ENCODE measurements at regions not wholly inside any gene's neighbourhood (a gene's known extent, or its start where the extent isn't known, plus 50 kb on each side); places are given as distances from the start of the nearest gene placed in this dataset.
A peak's percentile ranks its signal among the peaks of the same experiment; 100 is the strongest.

DNA sequence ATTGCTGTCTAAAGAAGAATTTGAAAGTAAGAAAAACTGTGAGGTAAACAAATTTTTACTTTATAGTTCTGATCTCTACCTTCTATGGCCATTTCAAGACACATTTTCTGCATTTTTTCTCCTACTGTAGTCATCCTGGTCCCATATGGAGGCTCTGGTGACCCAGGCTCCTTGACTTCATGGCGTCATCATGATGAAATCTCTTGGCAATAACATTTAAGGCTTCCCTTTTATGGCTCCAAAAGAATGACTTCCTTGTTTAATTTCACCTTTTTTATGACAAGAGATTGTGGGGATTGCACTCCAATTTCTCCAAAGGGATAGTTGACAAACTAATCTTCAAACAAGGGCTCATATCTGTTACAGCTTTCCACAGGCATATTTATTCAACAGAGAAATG lies 143.0 kb upstream of the SCN7A start:
- TF ChIP-seq EZH2 (IDR thresholded peaks at IDR 0.05; ENCODE audit: insufficient read depth, low read length) (no peak), CTCF (IDR thresholded peaks at IDR 0.05; ENCODE audit: insufficient read depth, low read depth, low read length) (no peak)

GRCh38 chr2:166634706-166635105 lies 140.7 kb upstream of the SCN7A start:
- DNase-seq (ENCODE audit: low read depth) = no peak
- Mint-ChIP-seq H3K27ac (ENCODE audit: unreplicated experiment) (no peak overlapping the region), H3K4me3 (ENCODE audit: unreplicated experiment) (no peak overlapping the region), H3K4me1 (ENCODE audit: low read depth, unreplicated experiment) (peaks cover 24% of the 10 kb centered on the region), H3K36me3 (ENCODE audit: low read depth, unreplicated experiment) (no peaks in the 10 kb centered on the region), H3K27me3 (ENCODE audit: low read depth, unreplicated experiment) (no peaks in the 10 kb centered on the region), H3K9me3 (ENCODE audit: unreplicated experiment) (no peaks in the 10 kb centered on the region)
- H3K79me2 ChIP-seq (ENCODE audit: insufficient read depth, low read length) = no peaks in the 10 kb centered on the region
- H3K4me3 ChIP-seq (ENCODE audit: insufficient read depth, low read depth, low read length) = no peak overlapping the region
- H3K4me2 ChIP-seq (ENCODE audit: low read length) = no peak overlapping the region
- no peak overlapping the region for H2AFZ ChIP-seq (ENCODE audit: low read depth, low read length)
- H4K20me1 ChIP-seq (ENCODE audit: insufficient read depth, low read length) = no peaks in the 10 kb centered on the region
- H3K9me3 ChIP-seq (ENCODE audit: insufficient read depth, low read depth, low read length) = no peaks in the 10 kb centered on the region
- peaks cover 13% of the 10 kb centered on the region for H3K4me1 ChIP-seq (ENCODE audit: insufficient read depth, low read length)
- TF ChIP-seq CTCF (IDR thresholded peaks at IDR 0.05; ENCODE audit: insufficient read depth, low read depth, low read length) = no peak
- no peak for TF ChIP-seq EZH2 (IDR thresholded peaks at IDR 0.05; ENCODE audit: insufficient read depth, low read length)
- no peak for FAIRE-seq
- no peak overlapping the region for H3K27ac ChIP-seq (ENCODE audit: low read depth, low read length)
- H3K27me3 ChIP-seq (ENCODE audit: insufficient read depth, low read length) = no peaks in the 10 kb centered on the region
- no peak overlapping the region for H3K9ac ChIP-seq (ENCODE audit: low read length)
- H3K36me3 ChIP-seq (ENCODE audit: insufficient read depth, low read length) = no peaks in the 10 kb centered on the region

More for the DNA sequence above, 143.0 kb upstream of the SCN7A start:
- Histone ChIP-seq H3K27ac (ENCODE audit: low read depth, low read length) (no peak overlapping the region), H2AFZ (ENCODE audit: low read depth, low read length) (no peak overlapping the region), H3K36me3 (ENCODE audit: insufficient read depth, low read length) (no peaks in the 10 kb centered on the region), H3K9ac (ENCODE audit: low read length) (no peak overlapping the region), H3K4me3 (ENCODE audit: insufficient read depth, low read depth, low read length) (no peak overlapping the region), H3K4me1 (ENCODE audit: insufficient read depth, low read length) (peaks cover 13% of the 10 kb centered on the region), H3K27me3 (ENCODE audit: insufficient read depth, low read length) (no peaks in the 10 kb centered on the region), H3K79me2 (ENCODE audit: insufficient read depth, low read length) (no peaks in the 10 kb centered on the region), H3K4me2 (ENCODE audit: low read length) (no peak overlapping the region), H4K20me1 (ENCODE audit: insufficient read depth, low read length) (no peaks in the 10 kb centered on the region), H3K9me3 (ENCODE audit: insufficient read depth, low read depth, low read length) (no peaks in the 10 kb centered on the region)
- Mint-ChIP-seq H3K4me3 (ENCODE audit: unreplicated experiment) (no peak overlapping the region), H3K27me3 (ENCODE audit: low read depth, unreplicated experiment) (no peaks in the 10 kb centered on the region), H3K27ac (ENCODE audit: unreplicated experiment) (no peak overlapping the region), H3K36me3 (ENCODE audit: low read depth, unreplicated experiment) (no peaks in the 10 kb centered on the region), H3K9me3 (ENCODE audit: unreplicated experiment) (no peaks in the 10 kb centered on the region), H3K4me1 (ENCODE audit: low read depth, unreplicated experiment) (peaks cover 20% of the 10 kb centered on the region)
- DNase-seq (ENCODE audit: low read depth) (no peak), FAIRE-seq (no peak)

GRCh38 chr2:166632616-166633015 lies 138.6 kb upstream of the SCN7A start:
- no peaks in the 10 kb centered on the region for H3K27me3 ChIP-seq (ENCODE audit: insufficient read depth, low read length)
- H2AFZ ChIP-seq (ENCODE audit: low read depth, low read length) = no peak overlapping the region
- no peaks in the 10 kb centered on the region for H3K36me3 ChIP-seq (ENCODE audit: insufficient read depth, low read length)
- no peaks in the 10 kb centered on the region for H3K36me3 Mint-ChIP-seq (ENCODE audit: low read depth, unreplicated experiment)
- no peaks in the 10 kb centered on the region for H3K9me3 Mint-ChIP-seq (ENCODE audit: unreplicated experiment)
- H3K79me2 ChIP-seq (ENCODE audit: insufficient read depth, low read length) = no peaks in the 10 kb centered on the region
- peaks cover 13% of the 10 kb centered on the region for H3K4me1 ChIP-seq (ENCODE audit: insufficient read depth, low read length)
- H3K4me3 ChIP-seq (ENCODE audit: insufficient read depth, low read depth, low read length) = no peak overlapping the region
- H3K4me1 Mint-ChIP-seq (ENCODE audit: low read depth, unreplicated experiment) = peaks cover 31% of the 10 kb centered on the region
- no peak for TF ChIP-seq EZH2 (IDR thresholded peaks at IDR 0.05; ENCODE audit: insufficient read depth, low read length)
- TF ChIP-seq CTCF (IDR thresholded peaks at IDR 0.05; ENCODE audit: insufficient read depth, low read depth, low read length) = no peak
- FAIRE-seq = peak; percentile 34
- peak overlapping the region; percentile 44 for H3K27ac ChIP-seq (ENCODE audit: low read depth, low read length)
- no peak overlapping the region for H3K4me3 Mint-ChIP-seq (ENCODE audit: unreplicated experiment)
- H4K20me1 ChIP-seq (ENCODE audit: insufficient read depth, low read length) = no peaks in the 10 kb centered on the region
- H3K27me3 Mint-ChIP-seq (ENCODE audit: low read depth, unreplicated experiment) = no peaks in the 10 kb centered on the region
- H3K9ac ChIP-seq (ENCODE audit: low read length) = peak overlapping the region; percentile 22
- DNase-seq (ENCODE audit: low read depth) = peak; percentile 100
- H3K4me2 ChIP-seq (ENCODE audit: low read length) = peak overlapping the region; percentile 59
- peak overlapping the region; percentile 72 for H3K27ac Mint-ChIP-seq (ENCODE audit: unreplicated experiment)
- H3K9me3 ChIP-seq (ENCODE audit: insufficient read depth, low read depth, low read length) = no peaks in the 10 kb centered on the region
